Tibial nerve (tissue), 4 donors: ENCODE measurements at regions not wholly inside any gene's neighbourhood (a gene's known extent, or its start where the extent isn't known, plus 50 kb on each side); places are given as distances from the start of the nearest gene placed in this dataset.

Source experiments
- DNase-seq, 2 donors: peaks; one replicate each; pipeline ENCODE4 v3.0.0-alpha.2; 2019; ENCODE audit warnings: low spot score in 2 of 2
- H3K27ac ChIP-seq, 4 donors: fragments of 200-600 bp; sonication (generic) in 3 of 4; one replicate each; pipeline ENCODE4 v1.5.1; 2017 to 2019; ENCODE audit warnings: mild to moderate bottlenecking in 1 of 4
- H3K27me3 ChIP-seq, 2 donors: fragments of 200-600 bp; sonication (generic) in 1 of 2; one replicate each; pipeline versions ENCODE4 v1.5.1 to v1.6.0; 2017 to 2019
- H3K36me3 ChIP-seq, 3 donors: fragments of 200-600 bp; sonication (generic); one replicate each; pipeline ENCODE4 v1.5.1; 2018 to 2019
- H3K4me1 ChIP-seq, 4 donors: fragments of 200-600 bp; sonication (generic) in 3 of 4; one replicate each; pipeline ENCODE4 v1.5.1; 2017 to 2019
- H3K4me3 ChIP-seq, 4 donors: fragments of 200-600 bp; sonication (generic) in 3 of 4; one replicate each; pipeline ENCODE4 v1.5.1; 2017 to 2019; ENCODE audit warnings: mild to moderate bottlenecking in 1 of 4, moderate library complexity in 1 of 4
- H3K9me3 ChIP-seq, 4 donors: fragments of 200-600 bp; sonication (generic) in 3 of 4; one replicate each; pipeline ENCODE4 v1.5.1; 2017 to 2019
- CTCF ChIP-seq, 5 experiments: fragments of 200-600 bp in 3 of 5; fragments of 450-650 bp in 2 of 5; sonication (generic) in 3 of 5; IDR thresholded peaks; one replicate each; pipeline ENCODE4 v1.5.1; 2016 to 2019; ENCODE audit warnings: antibody characterized with exemption in 5 of 5, mild to moderate bottlenecking in 3 of 5, moderate library complexity in 2 of 5
- EP300 ChIP-seq, 2 donors: sonication (generic); formaldehyde crosslinking; IDR thresholded peaks; one replicate each; pipeline ENCODE4 v1.6.1; 2017; ENCODE audit warnings: antibody characterized with exemption in 2 of 2, mild to moderate bottlenecking in 1 of 2
- POLR2A ChIP-seq, 2 donors: fragments of 450-650 bp; IDR thresholded peaks; one replicate each; pipeline ENCODE4 v1.6.1; 2017; ENCODE audit warnings: antibody characterized with exemption in 2 of 2, mild to moderate bottlenecking in 2 of 2, moderate library complexity in 2 of 2
- WGBS, 2 donors: methylation state at CpG; one replicate each; pipeline ENCODE4 v1.1.5; 2018; 5-methylcytosine and 5-hydroxymethylcytosine counted together

GRCh38 chr2:16318474-16319195, 347.0 kb downstream of the CYRIA start:
- 54 to 58% methylated on average over 4 of the region's 4 CpGs for WGBS, 2 donors
- Histone ChIP-seq H3K27ac (no peak overlapping the region), H3K36me3 (no peaks in the 10 kb centered on the region), H3K4me1 (no peaks in the 10 kb centered on the region), H3K9me3 (no peaks in the 10 kb centered on the region), H3K27me3 (no peaks in the 10 kb centered on the region), H3K4me3 (no peak overlapping the region)
- TF ChIP-seq EP300 (IDR thresholded peaks at IDR 0.05) (no peak), CTCF (IDR thresholded peaks at IDR 0.05) (no peak), POLR2A (IDR thresholded peaks at IDR 0.05) (no peak)
- no peak for DNase-seq

GRCh38 chr2:16318051-16318450, 347.6 kb downstream of the CYRIA start:
- Histone ChIP-seq H3K27me3 (no peaks in the 10 kb centered on the region), H3K36me3 (no peaks in the 10 kb centered on the region), H3K9me3 (no peaks in the 10 kb centered on the region), H3K4me3 (no peak overlapping the region), H3K27ac (no peak overlapping the region), H3K4me1 (no peaks in the 10 kb centered on the region)
- DNase-seq: no peak
- 80 to 84% methylated on average over 4 of the region's 4 CpGs for WGBS, 2 donors
- TF ChIP-seq EP300 (IDR thresholded peaks at IDR 0.05): no peak
- TF ChIP-seq CTCF (IDR thresholded peaks at IDR 0.05): no peak
- no peak for TF ChIP-seq POLR2A (IDR thresholded peaks at IDR 0.05)

- DNase-seq: no peak
- H3K9me3 ChIP-seq: no peaks in the 10 kb centered on the region
- no peaks in the 10 kb centered on the region for H3K36me3 ChIP-seq
- WGBS, 2 donors: 71% methylated on average over 6 of the region's 6 CpGs
- no peak overlapping the region for H3K4me3 ChIP-seq
- H3K27me3 ChIP-seq: no peaks in the 10 kb centered on the region
- no peak overlapping the region for H3K27ac ChIP-seq
- TF ChIP-seq POLR2A (IDR thresholded peaks at IDR 0.05): no peak
- no peak for TF ChIP-seq CTCF (IDR thresholded peaks at IDR 0.05)
- TF ChIP-seq EP300 (IDR thresholded peaks at IDR 0.05): no peak
- H3K4me1 ChIP-seq: no peaks in the 10 kb centered on the region
Observed at GRCh38 chr2:16317211-16317830, 348.3 kb downstream of the CYRIA start.

GRCh38 chr2:16316456-16317210, 349.0 kb downstream of the CYRIA start:
- WGBS, 2 donors: 83 to 88% methylated on average over 15 to 16 of the region's 16 CpGs
- TF ChIP-seq EP300 (IDR thresholded peaks at IDR 0.05) (no peak), CTCF (IDR thresholded peaks at IDR 0.05) (no peak), POLR2A (IDR thresholded peaks at IDR 0.05) (no peak)
- H3K4me3 ChIP-seq: no peak overlapping the region
- no peak overlapping the region for H3K27ac ChIP-seq
- no peaks in the 10 kb centered on the region for H3K9me3 ChIP-seq
- no peaks in the 10 kb centered on the region for H3K4me1 ChIP-seq
- H3K36me3 ChIP-seq: no peaks in the 10 kb centered on the region
- no peak for DNase-seq
- H3K27me3 ChIP-seq: no peaks in the 10 kb centered on the region

- TF ChIP-seq POLR2A (IDR thresholded peaks at IDR 0.05): no peak
- TF ChIP-seq CTCF (IDR thresholded peaks at IDR 0.05): no peak
- Histone ChIP-seq H3K27ac (no peak overlapping the region), H3K36me3 (no peaks in the 10 kb centered on the region), H3K27me3 (no peaks in the 10 kb centered on the region), H3K4me3 (no peak overlapping the region), H3K9me3 (no peaks in the 10 kb centered on the region), H3K4me1 (no peaks in the 10 kb centered on the region)
- WGBS, 2 donors: 77 to 78% methylated on average over 9 of the region's 9 CpGs
- no peak for DNase-seq
Observed at GRCh38 chr2:16315908-16316307, 349.7 kb downstream of the CYRIA start.
